RWPE2 (cell line): ENCODE measurements at regions not wholly inside any gene's neighbourhood (a gene's known extent, or its start where the extent isn't known, plus 50 kb on each side); places are given as distances from the start of the nearest gene placed in this dataset.
"Not testable (repeated sequence)": the region's sequence is repeated elsewhere in the genome, so short reads cannot be mapped to it uniquely, and the experiment has no call there.

Experiments used
- ATAC-seq: fragments of 200-7000 bp; cut with Tn5 transposase; 3 replicates; pipeline ENCODE4 v1.9.1; 2021; ENCODE audit warnings: low read depth
- DNase-seq: peaks from one replicate; pipeline ENCODE4 v3.0.0-alpha.2; 2020; ENCODE audit warnings: low spot score
- H3K27ac ChIP-seq: fragments of 450-650 bp; 2 replicates; pipeline ENCODE4 v1.5.1; 2017; ENCODE audit warnings: mild to moderate bottlenecking; ENCODE audit not compliant: poor library complexity, severe bottlenecking
- H3K27me3 ChIP-seq: fragments of 250-450 bp; sonication (Bioruptor Pico); 2 replicates; pipeline ENCODE4 v1.5.1; 2021; ENCODE audit warnings: mild to moderate bottlenecking, moderate library complexity; ENCODE audit not compliant: insufficient read depth, poor library complexity, severe bottlenecking
- H3K36me3 ChIP-seq: fragments of 250-450 bp; sonication (Bioruptor Pico); 2 replicates; pipeline ENCODE4 v1.5.1; 2020; ENCODE audit warnings: low read depth, mild to moderate bottlenecking, moderate library complexity
- H3K4me1 ChIP-seq: fragments of 250-450 bp; sonication (Bioruptor Pico); 2 replicates; pipeline ENCODE4 v1.5.1; 2021; ENCODE audit warnings: mild to moderate bottlenecking, moderate library complexity; ENCODE audit not compliant: insufficient read depth, poor library complexity, severe bottlenecking
- H3K4me3 ChIP-seq: fragments of 250-450 bp; sonication (Bioruptor Pico); 2 replicates; pipeline ENCODE4 v1.5.1; 2021; ENCODE audit warnings: mild to moderate bottlenecking, moderate library complexity; ENCODE audit not compliant: severe bottlenecking
- H3K9me3 ChIP-seq: fragments of 250-450 bp; sonication (Bioruptor Pico); 2 replicates; pipeline ENCODE4 v1.5.1; 2021; ENCODE audit warnings: mild to moderate bottlenecking, moderate library complexity; ENCODE audit not compliant: severe bottlenecking
- TF ChIP-seq, protein P1 (sequence below): fragments of 450-650 bp; IDR thresholded peaks from one replicate; pipeline ENCODE4 v1.5.1; 2017; ENCODE audit warnings: mild to moderate bottlenecking, moderate library complexity; ENCODE audit not compliant: poor library complexity, severe bottlenecking

DNA sequence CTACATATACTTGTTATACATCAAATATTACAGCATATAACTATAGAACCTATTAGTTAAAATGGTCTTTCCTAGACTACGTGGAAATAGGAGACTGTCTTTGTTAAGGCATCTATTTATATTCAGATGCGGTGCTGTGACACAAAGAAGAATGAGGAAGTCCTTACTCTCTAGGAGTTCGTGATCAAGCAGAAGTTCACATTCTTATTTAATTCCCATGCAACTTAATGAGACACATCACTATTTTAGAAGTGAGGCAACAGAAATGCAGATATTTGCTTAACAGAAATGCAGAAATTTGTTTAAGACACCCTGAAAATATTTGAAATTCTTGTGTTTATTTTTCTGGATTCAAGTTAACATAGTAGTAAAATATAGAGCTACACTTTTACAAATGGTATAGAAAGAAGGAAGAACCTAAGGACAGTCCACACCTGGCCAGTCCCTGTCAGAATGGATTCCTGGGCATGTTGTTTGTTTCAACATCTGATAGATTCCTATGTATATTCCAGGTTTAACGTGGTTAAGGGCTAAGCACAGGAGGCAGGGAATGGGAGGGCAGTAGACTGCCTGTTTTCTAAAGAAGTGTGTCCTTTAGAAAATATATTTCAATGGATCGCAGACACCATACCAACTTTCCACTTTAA, 70.6 kb upstream of the NXPH1 start:
- Histone ChIP-seq H3K9me3 (no peaks in the 10 kb centered on the region), H3K4me3 (no peak overlapping the region), H3K36me3 (no peaks in the 10 kb centered on the region), H3K27ac (no peak overlapping the region), H3K4me1 (no peaks in the 10 kb centered on the region), H3K27me3 (no peaks in the 10 kb centered on the region)
- DNase-seq (no peak), ATAC-seq (no peak)
- TF ChIP-seq, protein P1, sequence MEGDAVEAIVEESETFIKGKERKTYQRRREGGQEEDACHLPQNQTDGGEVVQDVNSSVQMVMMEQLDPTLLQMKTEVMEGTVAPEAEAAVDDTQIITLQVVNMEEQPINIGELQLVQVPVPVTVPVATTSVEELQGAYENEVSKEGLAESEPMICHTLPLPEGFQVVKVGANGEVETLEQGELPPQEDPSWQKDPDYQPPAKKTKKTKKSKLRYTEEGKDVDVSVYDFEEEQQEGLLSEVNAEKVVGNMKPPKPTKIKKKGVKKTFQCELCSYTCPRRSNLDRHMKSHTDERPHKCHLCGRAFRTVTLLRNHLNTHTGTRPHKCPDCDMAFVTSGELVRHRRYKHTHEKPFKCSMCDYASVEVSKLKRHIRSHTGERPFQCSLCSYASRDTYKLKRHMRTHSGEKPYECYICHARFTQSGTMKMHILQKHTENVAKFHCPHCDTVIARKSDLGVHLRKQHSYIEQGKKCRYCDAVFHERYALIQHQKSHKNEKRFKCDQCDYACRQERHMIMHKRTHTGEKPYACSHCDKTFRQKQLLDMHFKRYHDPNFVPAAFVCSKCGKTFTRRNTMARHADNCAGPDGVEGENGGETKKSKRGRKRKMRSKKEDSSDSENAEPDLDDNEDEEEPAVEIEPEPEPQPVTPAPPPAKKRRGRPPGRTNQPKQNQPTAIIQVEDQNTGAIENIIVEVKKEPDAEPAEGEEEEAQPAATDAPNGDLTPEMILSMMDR: no peak

DNA sequence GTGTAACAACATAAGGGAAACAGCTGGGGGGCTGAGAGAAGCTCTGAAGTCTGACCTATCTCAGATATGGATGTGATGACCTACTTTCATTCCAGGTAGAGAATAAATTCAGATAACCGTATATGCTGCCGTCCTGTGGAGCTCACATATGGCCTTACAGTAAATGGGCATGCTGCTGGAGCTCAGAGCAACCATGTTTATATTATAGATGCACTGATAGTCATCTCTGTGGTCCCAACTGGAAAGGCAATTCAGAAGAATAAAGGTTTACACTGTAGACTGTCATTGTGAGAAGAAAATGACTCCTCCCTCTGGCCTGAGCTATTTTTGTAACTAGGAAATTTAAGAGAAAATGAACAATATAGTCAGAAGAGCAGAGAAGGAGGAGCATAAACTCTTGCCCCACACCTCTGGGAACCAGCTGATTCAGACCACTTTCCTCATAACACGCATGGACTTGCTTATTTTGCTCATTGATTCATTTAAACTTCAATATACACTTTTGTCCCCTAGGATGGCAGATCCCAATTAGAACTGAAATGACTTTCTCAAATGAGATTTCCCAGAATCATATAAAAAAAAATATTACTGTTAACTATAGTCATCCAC, 69.9 kb upstream of the NXPH1 start:
- H3K4me3 ChIP-seq: no peak overlapping the region
- no peak for DNase-seq
- no peak overlapping the region for H3K27ac ChIP-seq
- H3K4me1 ChIP-seq: no peaks in the 10 kb centered on the region
- H3K27me3 ChIP-seq: no peaks in the 10 kb centered on the region
- H3K36me3 ChIP-seq: no peaks in the 10 kb centered on the region
- H3K9me3 ChIP-seq: no peaks in the 10 kb centered on the region
- ATAC-seq: no peak
- TF ChIP-seq, protein P1: no peak

DNA sequence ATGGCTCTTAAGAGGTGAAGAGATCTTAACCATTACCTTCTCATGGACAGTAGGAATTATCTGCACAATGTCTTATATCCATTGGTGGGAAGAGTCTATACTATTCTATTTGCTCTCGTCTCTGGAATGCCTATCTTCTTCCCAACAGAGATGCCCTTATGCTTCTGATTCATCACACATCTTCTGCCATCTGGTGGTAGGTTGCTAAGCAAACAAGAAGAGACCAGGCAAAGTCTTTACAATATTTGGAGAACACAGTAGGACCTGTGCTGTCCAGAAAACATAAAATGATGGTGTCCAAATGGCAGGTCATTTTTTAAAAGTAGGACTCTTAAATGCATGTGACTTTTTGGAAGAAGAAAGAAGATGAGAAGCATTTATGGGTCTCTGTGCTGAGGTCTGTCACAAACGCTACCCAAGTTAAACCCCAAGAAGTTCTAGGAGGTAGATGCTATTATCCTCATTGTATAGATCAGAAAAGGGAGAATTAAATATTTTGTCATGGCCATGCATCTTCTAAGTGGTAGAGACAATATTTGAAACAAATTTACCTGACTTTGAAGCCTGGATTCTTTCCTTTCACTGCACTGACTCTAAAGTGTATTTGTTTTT, 67.8 kb upstream of the NXPH1 start:
- ATAC-seq: peak; percentile 67; the same call in 2 of the 3 replicates
- DNase-seq: no peak

GRCh38 chr7:8368007-8368406, 65.4 kb upstream of the NXPH1 start:
- not testable (repeated sequence) for H3K4me1 ChIP-seq, H3K4me3 ChIP-seq, ATAC-seq, DNase-seq, H3K27me3 ChIP-seq, H3K27ac ChIP-seq, H3K9me3 ChIP-seq, H3K36me3 ChIP-seq

More for the DNA sequence above, 67.8 kb upstream of the NXPH1 start:
- no peaks in the 10 kb centered on the region for H3K9me3 ChIP-seq
- no peaks in the 10 kb centered on the region for H3K4me1 ChIP-seq
- H3K36me3 ChIP-seq: no peaks in the 10 kb centered on the region
- TF ChIP-seq, protein P1: peak; percentile 60
- peaks cover 1% of the 10 kb centered on the region for H3K27me3 ChIP-seq
- no peak overlapping the region for H3K27ac ChIP-seq
- H3K4me3 ChIP-seq: no peak overlapping the region

DNA sequence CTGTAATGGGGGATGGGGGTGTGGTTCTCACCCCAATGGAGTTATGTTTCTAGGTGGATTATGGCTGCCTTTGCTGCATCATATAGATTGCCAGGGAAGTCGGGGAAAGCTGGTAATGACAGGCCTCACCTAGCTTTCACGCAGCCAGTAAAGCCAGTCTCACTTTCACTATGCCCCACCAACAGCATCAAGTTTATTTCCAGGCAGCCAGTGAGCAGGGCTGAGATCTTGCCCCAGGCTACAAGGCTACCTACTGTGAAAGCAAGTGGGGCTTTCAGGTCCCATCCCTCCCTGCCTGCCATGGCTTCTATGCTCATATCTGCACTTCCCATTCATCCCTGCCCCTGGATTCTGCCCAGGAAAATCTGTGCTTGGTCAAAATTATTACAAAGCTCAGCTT, 61.7 kb upstream of the NXPH1 start:
- H3K9me3 ChIP-seq: no peaks in the 10 kb centered on the region
- H3K36me3 ChIP-seq: no peaks in the 10 kb centered on the region
- no peak overlapping the region for H3K4me3 ChIP-seq
- H3K27ac ChIP-seq: no peak overlapping the region
- peaks cover 7% of the 10 kb centered on the region for H3K27me3 ChIP-seq
- no peak for DNase-seq
- H3K4me1 ChIP-seq: no peaks in the 10 kb centered on the region
- TF ChIP-seq, protein P1: no peak
- ATAC-seq: no peak
